ENCODE measurements at regions not wholly inside any gene's neighbourhood (a gene's known extent, or its start where the extent isn't known, plus 50 kb on each side); places are given as distances from the start of the nearest gene placed in this dataset.

DNA sequence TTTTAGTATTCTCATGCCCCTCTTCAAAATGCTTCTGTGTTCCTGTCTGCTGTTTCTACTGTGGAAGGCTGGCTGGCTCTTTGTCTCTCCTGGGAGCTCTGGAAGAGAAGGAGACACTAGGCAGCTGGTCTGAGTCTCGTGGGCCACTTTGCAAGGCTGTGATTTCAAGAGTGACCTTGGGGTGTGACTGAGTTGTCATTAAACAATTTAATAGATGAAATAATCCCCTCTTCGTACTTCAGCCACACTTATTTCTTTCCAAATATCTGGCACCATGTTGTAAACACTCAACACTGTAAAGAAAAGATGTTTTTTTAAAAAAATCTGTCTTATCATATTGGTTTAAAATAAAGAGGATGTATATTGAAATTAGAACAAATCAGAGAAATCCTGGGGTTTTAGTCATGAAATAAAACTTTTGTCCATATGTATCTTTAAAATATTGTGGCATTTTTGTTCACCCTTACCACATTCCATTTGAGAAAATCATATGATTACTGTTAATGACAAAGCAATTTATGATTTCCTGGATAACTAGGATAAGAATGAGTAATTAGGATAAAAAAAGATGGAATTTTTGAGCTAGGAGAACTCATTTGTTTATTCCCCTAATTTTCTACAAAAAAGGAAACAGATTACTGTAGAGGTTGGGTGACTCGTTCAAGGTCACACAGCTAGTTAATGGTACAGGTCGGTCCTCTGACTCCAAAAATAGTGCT, 200.8 kb downstream of the MAT2B start:
- DNase-seq: peak in 2 of 7 donors; percentile 5 to 23
- no peak for TF ChIP-seq POLR2A (IDR thresholded peaks at IDR 0.05)
- no peak for TF ChIP-seq CTCF (IDR thresholded peaks at IDR 0.05)
- H3K4me3 ChIP-seq: no peak overlapping the region
- H3K36me3 ChIP-seq (replicated peaks in 1 of 2): no peaks in the 10 kb centered on the region
- no peak overlapping the region for H3K27ac ChIP-seq
- H3K9me3 ChIP-seq (replicated peaks in 1 of 3): no peaks in the 10 kb centered on the region
- no peaks in the 10 kb centered on the region for H3K4me1 ChIP-seq (replicated peaks in 1 of 2)
- H3K27me3 ChIP-seq: no peaks in the 10 kb centered on the region
- WGBS, 4 donors: 26 to 34% (median 31%) methylated on average over 4 of the region's 4 CpGs
- intact Hi-C loops (cut with DNase I): no loop called here

DNA sequence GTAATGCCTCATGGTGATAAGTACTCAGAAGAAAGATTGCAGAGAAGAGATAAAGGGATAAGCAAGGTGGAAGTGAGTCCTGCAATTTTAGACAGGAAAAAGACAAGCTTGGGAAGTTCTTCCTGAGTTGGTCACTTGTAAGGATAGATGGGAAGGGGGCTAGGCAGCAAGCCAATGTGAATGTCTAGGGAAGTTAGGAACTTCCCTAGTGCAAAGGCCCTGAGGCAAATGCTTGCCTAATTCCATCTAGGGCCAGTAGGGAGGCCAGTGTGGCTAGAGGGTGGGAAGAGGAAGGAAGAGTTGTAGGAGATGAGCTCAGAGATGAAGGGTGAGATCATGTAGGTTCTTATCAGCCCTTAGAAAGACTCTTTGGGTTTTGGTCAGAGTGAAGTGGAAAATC, 206.6 kb downstream of the MAT2B start:
- no peak overlapping the region for H3K27ac ChIP-seq
- no peak for DNase-seq
- no peaks in the 10 kb centered on the region for H3K36me3 ChIP-seq (replicated peaks in 1 of 2)
- no peaks in the 10 kb centered on the region for H3K9me3 ChIP-seq (replicated peaks in 1 of 3)
- no peaks in the 10 kb centered on the region for H3K27me3 ChIP-seq
- intact Hi-C loops (cut with DNase I): no loop called here
- H3K4me3 ChIP-seq: no peak overlapping the region
- TF ChIP-seq CTCF (IDR thresholded peaks at IDR 0.05) (no peak), POLR2A (IDR thresholded peaks at IDR 0.05) (no peak)
- no peaks in the 10 kb centered on the region for H3K4me1 ChIP-seq (replicated peaks in 1 of 2)

- TF ChIP-seq POLR2A (IDR thresholded peaks at IDR 0.05): no peak
- Histone ChIP-seq H3K4me1 (replicated peaks in 1 of 2) (no peaks in the 10 kb centered on the region), H3K9me3 (replicated peaks in 1 of 3) (no peaks in the 10 kb centered on the region), H3K27ac (no peak overlapping the region), H3K36me3 (replicated peaks in 1 of 2) (no peaks in the 10 kb centered on the region), H3K27me3 (no peaks in the 10 kb centered on the region), H3K4me3 (no peak overlapping the region)
- 51 to 64% (median 56%) methylated on average over 4 to 5 of the region's 5 CpGs for WGBS, 4 donors
- no peak for DNase-seq
- intact Hi-C loops (cut with DNase I): no loop called here
These were observed 212.9 kb downstream of the MAT2B start for GRCh38 chr5:163718272-163718671.

DNA sequence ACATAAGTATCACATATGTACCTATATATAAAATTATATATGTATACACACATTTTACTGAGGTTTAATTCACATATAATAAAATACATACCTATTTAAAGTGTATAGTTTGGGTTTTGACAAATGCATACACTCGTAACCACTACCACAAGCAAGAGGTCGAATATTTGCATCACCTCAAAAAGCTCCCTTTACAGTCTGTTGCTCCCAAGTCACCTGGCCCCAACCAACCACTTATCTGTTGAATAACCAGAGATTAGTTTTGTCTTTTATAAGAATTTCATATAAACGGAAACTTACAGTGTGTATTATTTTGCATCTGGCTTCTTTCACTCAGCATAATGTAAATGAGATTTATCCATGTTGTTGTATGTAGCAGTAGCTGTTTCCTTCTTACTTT, 218.9 kb downstream of the MAT2B start:
- Histone ChIP-seq H3K27ac (no peak overlapping the region), H3K4me1 (replicated peaks in 1 of 2) (no peaks in the 10 kb centered on the region), H3K27me3 (no peaks in the 10 kb centered on the region), H3K9me3 (replicated peaks in 1 of 3) (no peaks in the 10 kb centered on the region), H3K4me3 (no peak overlapping the region), H3K36me3 (replicated peaks in 1 of 2) (no peaks in the 10 kb centered on the region)
- WGBS, 4 donors: 71 to 82% (median 77%) methylated on average over 3 of the region's 3 CpGs
- TF ChIP-seq POLR2A (IDR thresholded peaks at IDR 0.05) (no peak), CTCF (IDR thresholded peaks at IDR 0.05) (no peak)
- intact Hi-C loops (cut with DNase I): no loop called here
- no peak for DNase-seq

GRCh38 chr5:163727028-163727427, 221.6 kb downstream of the MAT2B start:
- Histone ChIP-seq H3K27ac (no peak overlapping the region), H3K4me1 (replicated peaks in 1 of 2) (no peaks in the 10 kb centered on the region), H3K9me3 (replicated peaks in 1 of 3) (no peaks in the 10 kb centered on the region), H3K36me3 (replicated peaks in 1 of 2) (no peaks in the 10 kb centered on the region), H3K27me3 (no peaks in the 10 kb centered on the region), H3K4me3 (no peak overlapping the region)
- intact Hi-C loops (cut with DNase I): no loop called here
- no peak for TF ChIP-seq POLR2A (IDR thresholded peaks at IDR 0.05)
- no peak for TF ChIP-seq CTCF (IDR thresholded peaks at IDR 0.05)
- DNase-seq: no peak
- 67 to 83% (median 72%) methylated on average over 4 of the region's 4 CpGs for whole genome bisulfite sequencing, 4 donors
